EL (cell line): ENCODE measurements at regions not wholly inside any gene's neighbourhood (a gene's known extent, or its start where the extent isn't known, plus 50 kb on each side); places are given as distances from the start of the nearest gene placed in this dataset.
A peak's percentile ranks its signal among the peaks of the same experiment; 100 is the strongest.
"Not testable (repeated sequence)": the region's sequence is repeated elsewhere in the genome, so short reads cannot be mapped to it uniquely, and the experiment has no call there.

Source experiments
- DNase-seq: peaks from one replicate; pipeline ENCODE4 v3.0.0-alpha.2; 2016

- peak; percentile 95 for DNase-seq
These were observed 504.1 kb downstream of the NTRK3 start for GRCh38 chr15:87752250-87752951.

GRCh38 chr15:87748483-87748882, 508.1 kb downstream of the NTRK3 start:
- DNase-seq = no peak

- DNase-seq = no peak
These were observed 509.5 kb downstream of the NTRK3 start for GRCh38 chr15:87747087-87747486.

GRCh38 chr15:87746333-87746732, 510.2 kb downstream of the NTRK3 start:
- no peak for DNase-seq

- no peak for DNase-seq
These were observed 511.7 kb downstream of the NTRK3 start for GRCh38 chr15:87744815-87745214.

GRCh38 chr15:87743562-87743961, 513.0 kb downstream of the NTRK3 start:
- DNase-seq = no peak

GRCh38 chr15:87741350-87741749, 515.2 kb downstream of the NTRK3 start:
- DNase-seq = no peak

GRCh38 chr15:87740655-87741344, 515.7 kb downstream of the NTRK3 start:
- DNase-seq = no peak

- peak; percentile 16 for DNase-seq
These were observed 516.7 kb downstream of the NTRK3 start for GRCh38 chr15:87739866-87740265.

- DNase-seq = no peak
These were observed 517.5 kb downstream of the NTRK3 start for GRCh38 chr15:87739081-87739480.

GRCh38 chr15:87737460-87737859, 519.1 kb downstream of the NTRK3 start:
- DNase-seq = not testable (repeated sequence)

- DNase-seq = peak; percentile 53
These were observed 519.6 kb downstream of the NTRK3 start for GRCh38 chr15:87736891-87737389.

- peak; percentile 72 for DNase-seq
These were observed 520.1 kb downstream of the NTRK3 start for GRCh38 chr15:87736401-87736800.

GRCh38 chr15:87735522-87735921, 521.0 kb downstream of the NTRK3 start:
- DNase-seq = no peak

- no peak for DNase-seq
These were observed 521.8 kb downstream of the NTRK3 start for GRCh38 chr15:87734571-87735373.

GRCh38 chr15:87733977-87734376, 522.6 kb downstream of the NTRK3 start:
- no peak for DNase-seq

GRCh38 chr15:87733541-87733941, 523.0 kb downstream of the NTRK3 start:
- DNase-seq = no peak

- peak; percentile 20 for DNase-seq
These were observed 523.6 kb downstream of the NTRK3 start for GRCh38 chr15:87732976-87733375.

GRCh38 chr15:87731630-87732029, 524.9 kb downstream of the NTRK3 start:
- no peak for DNase-seq

- no peak for DNase-seq
These were observed 525.8 kb downstream of the NTRK3 start for GRCh38 chr15:87730706-87731105.

GRCh38 chr15:87728998-87729397, 527.5 kb downstream of the NTRK3 start:
- DNase-seq = no peak

GRCh38 chr15:87727073-87727472, 529.5 kb downstream of the NTRK3 start:
- no peak for DNase-seq

GRCh38 chr15:87724330-87724729, 532.2 kb downstream of the NTRK3 start:
- DNase-seq = no peak
